ENCODE measurements at regions not wholly inside any gene's neighbourhood (a gene's known extent, or its start where the extent isn't known, plus 50 kb on each side); places are given as distances from the start of the nearest gene placed in this dataset.

DNA sequence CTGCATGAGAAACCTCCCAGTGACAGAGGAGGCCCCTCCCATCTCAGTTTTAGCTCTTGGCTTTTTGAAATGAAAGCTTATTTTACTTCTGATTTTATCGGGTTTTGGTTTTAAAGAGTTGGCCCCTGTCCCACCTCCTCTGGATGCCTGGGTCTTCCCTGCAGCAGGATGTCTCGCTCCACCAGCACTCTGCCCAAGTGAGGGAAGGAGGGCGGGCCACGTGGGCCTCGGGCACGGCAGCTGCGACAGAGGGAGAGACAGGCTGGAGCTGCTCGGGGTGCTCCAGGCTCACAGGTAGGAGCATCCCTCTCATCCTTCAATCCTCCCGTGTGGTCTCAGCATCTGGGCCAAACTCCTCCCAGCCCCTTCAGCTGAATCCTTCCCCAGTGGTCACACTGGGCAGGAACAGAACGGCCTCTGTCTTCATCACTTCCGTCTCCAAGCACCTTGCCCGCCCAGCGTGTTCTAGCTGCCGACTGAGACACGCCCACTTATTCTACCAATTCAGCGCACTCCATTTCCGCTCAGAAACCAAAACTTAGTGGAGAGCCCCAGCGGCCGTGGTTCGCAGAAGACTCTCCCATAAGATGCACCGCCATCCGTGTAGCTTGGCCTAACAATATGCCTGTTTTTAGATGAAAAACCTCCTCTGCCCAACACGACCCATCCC, 222.9 kb downstream of the GLRX3 start:
- TF ChIP-seq POLR2AphosphoS5 (IDR thresholded peaks at IDR 0.05; ENCODE audit: low read depth, low read length) (no peak), POLR2A (IDR thresholded peaks at IDR 0.05; ENCODE audit: low read depth, low read length) (no peak)
